WTC11 (cell line): ENCODE measurements at regions not wholly inside any gene's neighbourhood (a gene's known extent, or its start where the extent isn't known, plus 50 kb on each side); places are given as distances from the start of the nearest gene placed in this dataset.

Source experiments
- ATAC-seq: fragments of 200-7000 bp; cut with Tn5 transposase; 2 replicates; pipeline ENCODE4 v1.10.0; 2021; ENCODE audit warnings: mild to moderate bottlenecking, moderate library complexity
- CTCF ChIA-PET: fragments of 300-600 bp; sonication (Branson Sonifier 250); formaldehyde crosslinking; loops from one replicate; lab custom pipeline; 2021; ENCODE audit warnings: antibody characterized with exemption; lab: Charles Lee
- POLR2A ChIA-PET: fragments of 350-600 bp; sonication (Branson Sonifier 250); formaldehyde crosslinking; loops from one replicate; lab custom pipeline; 2021; ENCODE audit warnings: antibody characterized with exemption; lab: Charles Lee
- DNase-seq: peaks from one replicate; pipeline ENCODE4 v3.0.0; 2021; ENCODE audit warnings: low spot score
- H3K27ac Mint-ChIP-seq: 2 replicates; pipeline ENCODE4 v1.8.0; 2021; ENCODE audit warnings: mixed read lengths
- H3K27me3 Mint-ChIP-seq: 2 replicates; pipeline ENCODE4 v1.8.0; 2021; ENCODE audit warnings: low read depth, mild to moderate bottlenecking, moderate library complexity, mixed read lengths
- H3K36me3 Mint-ChIP-seq: 2 replicates; pipeline ENCODE4 v1.8.0; 2021; ENCODE audit warnings: mixed read lengths
- H3K4me1 Mint-ChIP-seq: 2 replicates; pipeline ENCODE4 v1.8.0; 2022; ENCODE audit warnings: mixed read lengths
- H3K4me3 Mint-ChIP-seq: 2 replicates; pipeline ENCODE4 v1.8.0; 2021; ENCODE audit warnings: mild to moderate bottlenecking, moderate library complexity, mixed read lengths
- H3K9me3 Mint-ChIP-seq: 2 replicates; pipeline ENCODE4 v1.8.0; 2021; ENCODE audit warnings: mixed read lengths
- EMX1 ChIP-seq: fragments of 250-450 bp; sonication (Bioruptor Pico); IDR thresholded peaks from 2 replicates; pipeline ENCODE4 v1.8.0; 2021; ENCODE audit warnings: mild to moderate bottlenecking
- ESRRA ChIP-seq: sonication (generic); formaldehyde crosslinking; IDR thresholded peaks from 2 replicates; pipeline ENCODE4 v1.8.1; 2022; ENCODE audit warnings: mild to moderate bottlenecking, missing genetic modification reagents, borderline replicate concordance
- FOXJ3 ChIP-seq: sonication (generic); formaldehyde crosslinking; IDR thresholded peaks from 2 replicates; pipeline ENCODE4 v1.9.0; 2021; ENCODE audit warnings: missing genetic modification reagents, mild to moderate bottlenecking, borderline replicate concordance
- GABPB1 ChIP-seq: sonication (generic); formaldehyde crosslinking; IDR thresholded peaks from 2 replicates; pipeline ENCODE4 v1.8.1; 2023; ENCODE audit warnings: mild to moderate bottlenecking, missing genetic modification reagents
- GRHL2 ChIP-seq: fragments of 250-450 bp; sonication (Bioruptor Pico); IDR thresholded peaks from 2 replicates; pipeline ENCODE4 v1.8.0; 2022; ENCODE audit warnings: mild to moderate bottlenecking, moderate library complexity; ENCODE audit not compliant: insufficient replicate concordance, severe bottlenecking
- GTF2I ChIP-seq: fragments of 250-450 bp; sonication (Bioruptor Pico); conservative IDR thresholded peaks from 2 replicates; pipeline ENCODE4 v1.4.0; 2021; ENCODE audit warnings: mild to moderate bottlenecking
- HMGA2 ChIP-seq: fragments of 250-450 bp; sonication (Bioruptor Pico); IDR thresholded peaks from 2 replicates; pipeline ENCODE4 v1.4.0; 2021; ENCODE audit warnings: mild to moderate bottlenecking, moderate library complexity
- JAZF1 ChIP-seq: fragments of 250-450 bp; sonication (Bioruptor Pico); IDR thresholded peaks from 2 replicates; pipeline ENCODE4 v1.9.0; 2021; ENCODE audit warnings: moderate library complexity, mild to moderate bottlenecking, inconsistent platforms
- JUN ChIP-seq: sonication (generic); formaldehyde crosslinking; IDR thresholded peaks from 2 replicates; pipeline ENCODE4 v1.8.0; 2023; ENCODE audit warnings: mild to moderate bottlenecking, missing genetic modification reagents
- OVOL2 ChIP-seq: fragments of 250-450 bp; sonication (Bioruptor Pico); IDR thresholded peaks from 2 replicates; pipeline ENCODE4 v1.9.0; 2021; ENCODE audit warnings: mild to moderate bottlenecking, borderline replicate concordance
- PREB ChIP-seq: sonication (generic); formaldehyde crosslinking; IDR thresholded peaks from 2 replicates; pipeline ENCODE4 v1.8.1; 2022; ENCODE audit warnings: mild to moderate bottlenecking, missing genetic modification reagents, moderate library complexity, borderline replicate concordance
- TCF7 ChIP-seq: sonication (generic); formaldehyde crosslinking; IDR thresholded peaks from 2 replicates; pipeline ENCODE4 v1.8.0; 2022; ENCODE audit warnings: mild to moderate bottlenecking, low read depth, missing genetic modification reagents, moderate library complexity
- ZNF138 ChIP-seq: sonication (generic); formaldehyde crosslinking; conservative IDR thresholded peaks from 2 replicates; pipeline ENCODE4 v1.8.1; 2022; ENCODE audit warnings: mild to moderate bottlenecking, moderate library complexity, missing genetic modification reagents
- ZNF317 ChIP-seq: sonication (generic); formaldehyde crosslinking; IDR thresholded peaks from 2 replicates; pipeline ENCODE4 v1.8.1; 2023; ENCODE audit warnings: low read depth, mild to moderate bottlenecking, moderate library complexity, missing genetic modification reagents, borderline replicate concordance
- ZNF512 ChIP-seq: sonication (generic); formaldehyde crosslinking; IDR thresholded peaks from 2 replicates; pipeline ENCODE4 v1.8.1; 2022; ENCODE audit warnings: missing genetic modification reagents, borderline replicate concordance
- TF ChIP-seq, protein P1 (sequence below): sonication (generic); formaldehyde crosslinking; conservative IDR thresholded peaks from 2 replicates; pipeline ENCODE4 v1.8.1; 2023; ENCODE audit warnings: mild to moderate bottlenecking, low read depth, missing genetic modification reagents, moderate library complexity
- TF ChIP-seq, protein P2 (sequence below): fragments of 250-450 bp; sonication (Bioruptor Pico); IDR thresholded peaks from 2 replicates; pipeline ENCODE4 v1.9.0; 2021; ENCODE audit warnings: mild to moderate bottlenecking, borderline replicate concordance
- TF ChIP-seq, protein P3 (sequence below): sonication (generic); formaldehyde crosslinking; IDR thresholded peaks from 2 replicates; pipeline ENCODE4 v1.8.1; 2023; ENCODE audit warnings: mild to moderate bottlenecking, missing genetic modification reagents
- TF ChIP-seq, protein P4 (sequence below): sonication (generic); formaldehyde crosslinking; IDR thresholded peaks from 2 replicates; pipeline ENCODE4 v1.8.1; 2023; ENCODE audit warnings: mild to moderate bottlenecking, missing genetic modification reagents, moderate library complexity

- Mint-ChIP-seq H3K4me3 (no peak overlapping the region), H3K27me3 (no peaks in the 10 kb centered on the region; the same call in 1 of the 2 replicates), H3K9me3 (peaks cover 12% of the 10 kb centered on the region), H3K27ac (no peak overlapping the region)
- DNase-seq = no peak
- POLR2A ChIA-PET = interaction anchor here (0.6 kb wide), 1 partner anchor 423 kb away, joined by 4 read pairs; the partner anchor contains the start of gene GAS1
- no peak for TF ChIP-seq EMX1 (CRISPR knock-in tag)
- no peak for TF ChIP-seq GRHL2 (CRISPR knock-in tag)
- no peak for TF ChIP-seq FOXJ3 (CRISPR knock-in tag)
- no peak for TF ChIP-seq OVOL2
- no peak for TF ChIP-seq GABPB1
- TF ChIP-seq, protein P1, sequence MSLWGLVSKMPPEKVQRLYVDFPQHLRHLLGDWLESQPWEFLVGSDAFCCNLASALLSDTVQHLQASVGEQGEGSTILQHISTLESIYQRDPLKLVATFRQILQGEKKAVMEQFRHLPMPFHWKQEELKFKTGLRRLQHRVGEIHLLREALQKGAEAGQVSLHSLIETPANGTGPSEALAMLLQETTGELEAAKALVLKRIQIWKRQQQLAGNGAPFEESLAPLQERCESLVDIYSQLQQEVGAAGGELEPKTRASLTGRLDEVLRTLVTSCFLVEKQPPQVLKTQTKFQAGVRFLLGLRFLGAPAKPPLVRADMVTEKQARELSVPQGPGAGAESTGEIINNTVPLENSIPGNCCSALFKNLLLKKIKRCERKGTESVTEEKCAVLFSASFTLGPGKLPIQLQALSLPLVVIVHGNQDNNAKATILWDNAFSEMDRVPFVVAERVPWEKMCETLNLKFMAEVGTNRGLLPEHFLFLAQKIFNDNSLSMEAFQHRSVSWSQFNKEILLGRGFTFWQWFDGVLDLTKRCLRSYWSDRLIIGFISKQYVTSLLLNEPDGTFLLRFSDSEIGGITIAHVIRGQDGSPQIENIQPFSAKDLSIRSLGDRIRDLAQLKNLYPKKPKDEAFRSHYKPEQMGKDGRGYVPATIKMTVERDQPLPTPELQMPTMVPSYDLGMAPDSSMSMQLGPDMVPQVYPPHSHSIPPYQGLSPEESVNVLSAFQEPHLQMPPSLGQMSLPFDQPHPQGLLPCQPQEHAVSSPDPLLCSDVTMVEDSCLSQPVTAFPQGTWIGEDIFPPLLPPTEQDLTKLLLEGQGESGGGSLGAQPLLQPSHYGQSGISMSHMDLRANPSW (CRISPR knock-in tag) = no peak
- TF ChIP-seq JAZF1 (CRISPR knock-in tag) = no peak
- TF ChIP-seq, protein P2, sequence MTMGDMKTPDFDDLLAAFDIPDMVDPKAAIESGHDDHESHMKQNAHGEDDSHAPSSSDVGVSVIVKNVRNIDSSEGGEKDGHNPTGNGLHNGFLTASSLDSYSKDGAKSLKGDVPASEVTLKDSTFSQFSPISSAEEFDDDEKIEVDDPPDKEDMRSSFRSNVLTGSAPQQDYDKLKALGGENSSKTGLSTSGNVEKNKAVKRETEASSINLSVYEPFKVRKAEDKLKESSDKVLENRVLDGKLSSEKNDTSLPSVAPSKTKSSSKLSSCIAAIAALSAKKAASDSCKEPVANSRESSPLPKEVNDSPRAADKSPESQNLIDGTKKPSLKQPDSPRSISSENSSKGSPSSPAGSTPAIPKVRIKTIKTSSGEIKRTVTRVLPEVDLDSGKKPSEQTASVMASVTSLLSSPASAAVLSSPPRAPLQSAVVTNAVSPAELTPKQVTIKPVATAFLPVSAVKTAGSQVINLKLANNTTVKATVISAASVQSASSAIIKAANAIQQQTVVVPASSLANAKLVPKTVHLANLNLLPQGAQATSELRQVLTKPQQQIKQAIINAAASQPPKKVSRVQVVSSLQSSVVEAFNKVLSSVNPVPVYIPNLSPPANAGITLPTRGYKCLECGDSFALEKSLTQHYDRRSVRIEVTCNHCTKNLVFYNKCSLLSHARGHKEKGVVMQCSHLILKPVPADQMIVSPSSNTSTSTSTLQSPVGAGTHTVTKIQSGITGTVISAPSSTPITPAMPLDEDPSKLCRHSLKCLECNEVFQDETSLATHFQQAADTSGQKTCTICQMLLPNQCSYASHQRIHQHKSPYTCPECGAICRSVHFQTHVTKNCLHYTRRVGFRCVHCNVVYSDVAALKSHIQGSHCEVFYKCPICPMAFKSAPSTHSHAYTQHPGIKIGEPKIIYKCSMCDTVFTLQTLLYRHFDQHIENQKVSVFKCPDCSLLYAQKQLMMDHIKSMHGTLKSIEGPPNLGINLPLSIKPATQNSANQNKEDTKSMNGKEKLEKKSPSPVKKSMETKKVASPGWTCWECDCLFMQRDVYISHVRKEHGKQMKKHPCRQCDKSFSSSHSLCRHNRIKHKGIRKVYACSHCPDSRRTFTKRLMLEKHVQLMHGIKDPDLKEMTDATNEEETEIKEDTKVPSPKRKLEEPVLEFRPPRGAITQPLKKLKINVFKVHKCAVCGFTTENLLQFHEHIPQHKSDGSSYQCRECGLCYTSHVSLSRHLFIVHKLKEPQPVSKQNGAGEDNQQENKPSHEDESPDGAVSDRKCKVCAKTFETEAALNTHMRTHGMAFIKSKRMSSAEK = no peak
- no peak for TF ChIP-seq ZNF138 (CRISPR knock-in tag)
- no peak for TF ChIP-seq HMGA2 (CRISPR knock-in tag)
- TF ChIP-seq, protein P3, sequence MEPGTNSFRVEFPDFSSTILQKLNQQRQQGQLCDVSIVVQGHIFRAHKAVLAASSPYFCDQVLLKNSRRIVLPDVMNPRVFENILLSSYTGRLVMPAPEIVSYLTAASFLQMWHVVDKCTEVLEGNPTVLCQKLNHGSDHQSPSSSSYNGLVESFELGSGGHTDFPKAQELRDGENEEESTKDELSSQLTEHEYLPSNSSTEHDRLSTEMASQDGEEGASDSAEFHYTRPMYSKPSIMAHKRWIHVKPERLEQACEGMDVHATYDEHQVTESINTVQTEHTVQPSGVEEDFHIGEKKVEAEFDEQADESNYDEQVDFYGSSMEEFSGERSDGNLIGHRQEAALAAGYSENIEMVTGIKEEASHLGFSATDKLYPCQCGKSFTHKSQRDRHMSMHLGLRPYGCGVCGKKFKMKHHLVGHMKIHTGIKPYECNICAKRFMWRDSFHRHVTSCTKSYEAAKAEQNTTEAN (CRISPR knock-in tag) = no peak
- TF ChIP-seq PREB (CRISPR knock-in tag) = no peak
- no peak for TF ChIP-seq JUN (CRISPR knock-in tag)
- no peak for TF ChIP-seq ZNF317 (CRISPR knock-in tag)
- TF ChIP-seq TCF7 = no peak
- no peak for TF ChIP-seq ZNF512 (CRISPR knock-in tag)
- TF ChIP-seq GTF2I (CRISPR knock-in tag) = no peak
- TF ChIP-seq, protein P4, sequence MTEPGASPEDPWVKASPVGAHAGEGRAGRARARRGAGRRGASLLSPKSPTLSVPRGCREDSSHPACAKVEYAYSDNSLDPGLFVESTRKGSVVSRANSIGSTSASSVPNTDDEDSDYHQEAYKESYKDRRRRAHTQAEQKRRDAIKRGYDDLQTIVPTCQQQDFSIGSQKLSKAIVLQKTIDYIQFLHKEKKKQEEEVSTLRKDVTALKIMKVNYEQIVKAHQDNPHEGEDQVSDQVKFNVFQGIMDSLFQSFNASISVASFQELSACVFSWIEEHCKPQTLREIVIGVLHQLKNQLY (CRISPR knock-in tag) = no peak
- TF ChIP-seq ESRRA (CRISPR knock-in tag) = no peak
- TF ChIP-seq, all 79 proteins: peak for 0
- H3K36me3 Mint-ChIP-seq = peaks cover 4% of the 10 kb centered on the region
- CTCF ChIA-PET = interaction anchor here (0.5 kb wide), 1 partner anchor 1213 kb away, joined by 4 read pairs; no protein-coding TSS in a partner anchor
- peaks cover 29% of the 10 kb centered on the region for H3K4me1 Mint-ChIP-seq
- no peak for ATAC-seq
Observed at GRCh38 chr9:87370049-87370685, 127.5 kb upstream of the DAPK1 start.
